IMR-90 (cell line): ENCODE measurements at regions not wholly inside any gene's neighbourhood (a gene's known extent, or its start where the extent isn't known, plus 50 kb on each side); places are given as distances from the start of the nearest gene placed in this dataset.

Experiments used
- ATAC-seq: fragments of 200-7000 bp; cut with Tn5 transposase; 2 replicates; pipeline ENCODE4 v1.9.1; 2020; ENCODE audit warnings: low read depth, mild to moderate bottlenecking, moderate library complexity
- BruUV-seq: library from RNA; stranded (reverse); fragments of 400-500 nt; replicated peaks from 2 replicates; lab custom pipeline; 2021; lab: Mats Ljungman, UMichigan
- CTCF ChIA-PET: fragments of 300-600 bp; formaldehyde crosslinking; extraction: SDS; loops from one replicate; lab custom pipeline; 2021; ENCODE audit warnings: antibody characterized with exemption; lab: Yijun Ruan, JAX
- POLR2A ChIA-PET: fragments of 300-600 bp; sonication (Branson Sonifier 250); formaldehyde crosslinking; loops from one replicate; lab custom pipeline; 2022; ENCODE audit warnings: antibody characterized with exemption; ENCODE audit not compliant: unreplicated experiment; lab: Charles Lee
- DNase-seq: peaks from one replicate; pipeline ENCODE4 v3.0.0; 2013
- H2AFZ ChIP-seq: replicated peaks from 2 replicates; pipeline ENCODE3; 2013; ENCODE audit warnings: low read length, mild to moderate bottlenecking; ENCODE audit not compliant: poor library complexity
- H2AK5ac ChIP-seq: 2 replicates; pipeline ENCODE4 v1.6.1; 2013; ENCODE audit warnings: low read depth, low read length, inconsistent platforms
- H2AK9ac ChIP-seq: replicated peaks from 2 replicates; pipeline ENCODE3; 2013; ENCODE audit warnings: mild to moderate bottlenecking, low read depth, low read length, moderate library complexity; ENCODE audit not compliant: poor library complexity
- H2BK120ac ChIP-seq: 2 replicates; pipeline ENCODE4 v1.6.1; 2013; ENCODE audit warnings: low read depth, low read length, inconsistent platforms
- H2BK15ac ChIP-seq: 3 replicates; pipeline ENCODE4 v1.6.1; 2013; ENCODE audit warnings: low read depth, low read length, inconsistent platforms
- H2BK20ac ChIP-seq: 2 replicates; pipeline ENCODE4 v1.6.1; 2013; ENCODE audit warnings: low read depth, mild to moderate bottlenecking, inconsistent platforms, low read length, moderate library complexity
- H2BK5ac ChIP-seq: 2 replicates; pipeline ENCODE4 v1.6.1; 2013; ENCODE audit warnings: mild to moderate bottlenecking, low read depth, low read length, inconsistent platforms; ENCODE audit not compliant: poor library complexity, severe bottlenecking
- H3K14ac ChIP-seq: replicated peaks from 2 replicates; pipeline ENCODE4 v1.6.1; 2013; ENCODE audit warnings: low read depth, low read length, inconsistent platforms
- H3K18ac ChIP-seq: 2 replicates; pipeline ENCODE4 v1.6.1; 2013; ENCODE audit warnings: low read depth, low read length, control low read depth
- H3K23ac ChIP-seq: 2 replicates; pipeline ENCODE4 v1.6.1; 2013; ENCODE audit warnings: low read depth, low read length, inconsistent platforms
- H3K27ac ChIP-seq: 2 replicates; pipeline ENCODE4 v1.5.1; 2013; ENCODE audit warnings: mild to moderate bottlenecking, control low read depth, low read length; ENCODE audit not compliant: insufficient read depth
- H3K27me3 ChIP-seq: 2 replicates; pipeline ENCODE4 v1.6.1; 2013; ENCODE audit warnings: low read length; ENCODE audit not compliant: control insufficient read depth, insufficient read depth
- H3K36me3 ChIP-seq: 2 replicates; pipeline ENCODE4 v1.6.1; 2013; ENCODE audit warnings: low read length, mixed read lengths; ENCODE audit not compliant: control insufficient read depth, insufficient read depth
- H3K4ac ChIP-seq: 2 replicates; pipeline ENCODE4 v1.6.1; 2013; ENCODE audit warnings: low read depth, low read length, inconsistent platforms
- H3K4me1 ChIP-seq: 2 replicates; pipeline ENCODE4 v1.6.1; 2013; ENCODE audit warnings: low read length, mixed read lengths; ENCODE audit not compliant: control insufficient read depth, insufficient read depth
- H3K4me2 ChIP-seq: 2 replicates; pipeline ENCODE4 v1.6.1; 2013; ENCODE audit warnings: low read depth, mild to moderate bottlenecking, control low read depth, low read length, moderate library complexity
- H3K4me3 ChIP-seq: 2 replicates; pipeline ENCODE4 v1.5.1; 2013; ENCODE audit warnings: low read depth, mild to moderate bottlenecking, control low read depth, low read length, moderate library complexity; ENCODE audit not compliant: insufficient read depth
- H3K56ac ChIP-seq: 2 replicates; pipeline ENCODE4 v1.6.1; 2013; ENCODE audit warnings: low read length, inconsistent platforms; ENCODE audit not compliant: insufficient read depth; ENCODE audit errors: extremely low read depth
- H3K79me1 ChIP-seq, 2 experiments: 2 replicates each; pipeline ENCODE4 v1.6.1; 2013; ENCODE audit warnings: low read length in 2 of 2, inconsistent platforms in 1 of 2, low read depth in 1 of 2
- H3K9ac ChIP-seq: 2 replicates; pipeline ENCODE4 v1.6.1; 2013; ENCODE audit warnings: low read depth, low read length, control low read depth
- H3K9me1 ChIP-seq: 2 replicates; pipeline ENCODE4 v1.6.1; 2013; ENCODE audit warnings: low read length, inconsistent platforms; ENCODE audit not compliant: insufficient read depth
- H3K9me3 ChIP-seq: 2 replicates; pipeline ENCODE4 v1.6.1; 2013; ENCODE audit warnings: low read length; ENCODE audit not compliant: control insufficient read depth, insufficient read depth
- H4K20me1 ChIP-seq: 2 replicates; pipeline ENCODE4 v1.6.1; 2013; ENCODE audit warnings: low read length, inconsistent platforms; ENCODE audit not compliant: insufficient read depth
- H4K5ac ChIP-seq: 2 replicates; pipeline ENCODE4 v1.6.1; 2013; ENCODE audit warnings: mild to moderate bottlenecking, low read depth, low read length, control low read depth
- H4K8ac ChIP-seq, 2 experiments: 2 replicates each; pipeline ENCODE4 v1.6.1; 2013; ENCODE audit warnings: low read depth in 2 of 2, low read length in 2 of 2, control low read depth in 1 of 2, inconsistent platforms in 1 of 2
- H4K91ac ChIP-seq: 2 replicates; pipeline ENCODE4 v1.6.1; 2013; ENCODE audit warnings: low read depth, low read length, inconsistent platforms; ENCODE audit not compliant: insufficient read depth
- CEBPB ChIP-seq: IDR thresholded peaks from 2 replicates; pipeline ENCODE4 v1.6.1; 2012; ENCODE audit warnings: low read depth, low read length, improper control_type of control experiment
- CHD1 ChIP-seq: IDR thresholded peaks from 2 replicates; pipeline ENCODE4 v1.6.1; 2012; ENCODE audit warnings: low read depth, low read length, improper control_type of control experiment
- MAFK ChIP-seq: IDR thresholded peaks from 2 replicates; pipeline ENCODE4 v1.6.1; 2012; ENCODE audit warnings: low read depth, low read length, improper control_type of control experiment
- RCOR1 ChIP-seq: IDR thresholded peaks from 2 replicates; pipeline ENCODE4 v1.6.1; 2012; ENCODE audit warnings: mild to moderate bottlenecking, low read length, improper control_type of control experiment; ENCODE audit not compliant: insufficient replicate concordance
- USF2 ChIP-seq: fragments of 150-350 bp; IDR thresholded peaks from 2 replicates; pipeline ENCODE4 v1.6.1; 2017; ENCODE audit warnings: mild to moderate bottlenecking, antibody characterized with exemption, low read length, low read depth
- WGBS, 2 experiments: methylation state at CpG; one replicate each; pipeline versions ENCODE4 v1.1.5 to v1.1.7; 2013; ENCODE audit warnings: missing lambda C conversion rate in 2 of 2; ENCODE audit not compliant: insufficient read length in 1 of 2; ENCODE audit errors: extremely low coverage in 2 of 2; 5-methylcytosine and 5-hydroxymethylcytosine counted together
- dilution Hi-C: fragments of 300-500 bp; cut with HindIII; formaldehyde crosslinking; loops from one replicate; pipeline ENCODE4 v1.14.3; 2018; ENCODE audit warnings: low sequenced_read_pairs; ENCODE audit not compliant: unreplicated experiment
- in situ Hi-C: fragments of 300-500 bp; cut with MboI; formaldehyde crosslinking; loops from 3 replicates; pipeline ENCODE4 v1.14.3; 2019; ENCODE audit warnings: low sequenced_read_pairs, inconsistent platforms, mixed read lengths
- intact Hi-C: fragments of 100-400 bp; cut with micrococcal nuclease; formaldehyde crosslinking; loops from 2 replicates; pipeline ENCODE4 v1.10.0; 2022

- H3K4me3 ChIP-seq, result no peak overlapping the region
- no peak overlapping the region for H2BK20ac ChIP-seq
- no peak overlapping the region for H3K56ac ChIP-seq
- ATAC-seq (no peak), DNase-seq (no peak)
- H3K4me2 ChIP-seq, result no peak overlapping the region
- no peak overlapping the region for H2BK5ac ChIP-seq
- no TSS peak for BruUV-seq
- ChIA-PET CTCF (no interaction called here), POLR2A (no interaction called here)
- no peaks in the 10 kb centered on the region for H3K79me1 ChIP-seq
- no peak for TF ChIP-seq MAFK
- no peak for TF ChIP-seq RCOR1
- no peak for TF ChIP-seq USF2
- no peak for TF ChIP-seq CEBPB
- TF ChIP-seq CHD1, result no peak
- H3K36me3 ChIP-seq, result no peaks in the 10 kb centered on the region
- no peak overlapping the region for H2BK120ac ChIP-seq
- no peak overlapping the region for H2BK15ac ChIP-seq
- H3K27me3 ChIP-seq, result peaks cover 26% of the 10 kb centered on the region; the same call in 1 of the 2 replicates
- H3K4ac ChIP-seq, result no peak overlapping the region
- no peak overlapping the region for H3K18ac ChIP-seq
- no peak overlapping the region for H3K23ac ChIP-seq
- H4K91ac ChIP-seq, result no peak overlapping the region
- no peaks in the 10 kb centered on the region; the same call in 1 of the 2 replicates for H3K4me1 ChIP-seq
- H3K9me3 ChIP-seq, result peaks cover 12% of the 10 kb centered on the region
- no peaks in the 10 kb centered on the region for H3K9me1 ChIP-seq
- no peak overlapping the region for H3K27ac ChIP-seq
- H4K8ac ChIP-seq, result no peak overlapping the region
- H2AFZ ChIP-seq, result no peak overlapping the region
- no peak overlapping the region for H4K5ac ChIP-seq
- intact Hi-C loops, result no loop called here
- H2AK9ac ChIP-seq, result no peak overlapping the region
- no peak overlapping the region for H3K9ac ChIP-seq
- no peak overlapping the region for H3K14ac ChIP-seq
- 58% methylated on average over 6 of the region's 12 CpGs; no CpG with 5 or more reads in 1 of the 2 experiments for WGBS, 2 experiments
- in situ Hi-C loops, result no loop called here
- no peaks in the 10 kb centered on the region for H4K20me1 ChIP-seq
- H2AK5ac ChIP-seq, result no peak overlapping the region
- dilution Hi-C loops, result no loop called here
Observed at GRCh38 chr7:357531-358209, 67.7 kb downstream of the FOXL3 start.
